Natural killer cell (primary cell): ENCODE measurements at regions not wholly inside any gene's neighbourhood (a gene's known extent, or its start where the extent isn't known, plus 50 kb on each side); places are given as distances from the start of the nearest gene placed in this dataset.

Experiments
- ATAC-seq, 3 donors: fragments of 150-1000 bp in 2 of 3; fragments of 200-7000 bp in 1 of 3; cut with Tn5 transposase; 1 replicate in 1 of 3; 2 replicates in 2 of 3; pipeline ENCODE4 v1.10.0; 2021; ENCODE audit warnings: mild to moderate bottlenecking in 2 of 3, moderate library complexity in 2 of 3
- DNase-seq, 2 donors: peaks; one replicate each; pipeline versions ENCODE4 v3.0.0 to v3.0.0-alpha.2; 2013 to 2021; ENCODE audit warnings: mixed read lengths in 1 of 2
- H3K27ac ChIP-seq: one replicate; pipeline ENCODE4 v1.5.1; 2013; ENCODE audit warnings: mild to moderate bottlenecking, low read length
- H3K27me3 ChIP-seq: one replicate; pipeline ENCODE4 v1.6.1; 2013; ENCODE audit warnings: low read length; ENCODE audit not compliant: control insufficient read depth, insufficient read depth
- H3K36me3 ChIP-seq: one replicate; pipeline ENCODE4 v1.6.1; 2013; ENCODE audit warnings: low read length; ENCODE audit not compliant: control insufficient read depth, insufficient read depth
- H3K4me1 ChIP-seq: one replicate; pipeline ENCODE4 v1.6.1; 2013; ENCODE audit warnings: low read length; ENCODE audit not compliant: control insufficient read depth, insufficient read depth
- H3K4me3 ChIP-seq: one replicate; pipeline ENCODE4 v1.5.1; 2013; ENCODE audit warnings: low read length
- H3K9me3 ChIP-seq: one replicate; pipeline ENCODE4 v1.6.1; 2013; ENCODE audit warnings: low read length; ENCODE audit not compliant: control insufficient read depth, insufficient read depth
- H3K27ac Mint-ChIP-seq, 2 donors: one replicate each; pipeline ENCODE4 v1.8.0; 2022; ENCODE audit warnings: mild to moderate bottlenecking in 2 of 2, mixed read lengths in 2 of 2, moderate library complexity in 1 of 2
- H3K27me3 Mint-ChIP-seq, 2 donors: one replicate each; pipeline ENCODE4 v1.8.0; 2022; ENCODE audit warnings: low read depth in 2 of 2, mixed read lengths in 2 of 2
- H3K36me3 Mint-ChIP-seq: one replicate; pipeline ENCODE4 v1.8.0; 2022; ENCODE audit warnings: mixed read lengths
- H3K4me1 Mint-ChIP-seq, 2 donors: one replicate each; pipeline ENCODE4 v1.8.0; 2022; ENCODE audit warnings: mixed read lengths in 2 of 2
- H3K4me3 Mint-ChIP-seq: one replicate; pipeline ENCODE4 v1.8.0; 2022; ENCODE audit warnings: mild to moderate bottlenecking, moderate library complexity, mixed read lengths
- H3K9me3 Mint-ChIP-seq, 2 donors: one replicate each; pipeline ENCODE4 v1.8.0; 2022; ENCODE audit warnings: mixed read lengths in 2 of 2
- CTCF ChIP-seq: fragments of 200-600 bp; IDR thresholded peaks from one replicate; pipeline ENCODE4 v1.8.0; 2022; ENCODE audit warnings: antibody characterized with exemption
- WGBS: methylation state at CpG from one replicate; pipeline ENCODE4 v1.1.7; 2013; ENCODE audit warnings: missing lambda C conversion rate; ENCODE audit not compliant: insufficient coverage; 5-methylcytosine and 5-hydroxymethylcytosine counted together
- intact Hi-C: fragments of 100-400 bp; cut with micrococcal nuclease; formaldehyde crosslinking; loops from one replicate; pipeline ENCODE4 v1.14.2; 2022

DNA sequence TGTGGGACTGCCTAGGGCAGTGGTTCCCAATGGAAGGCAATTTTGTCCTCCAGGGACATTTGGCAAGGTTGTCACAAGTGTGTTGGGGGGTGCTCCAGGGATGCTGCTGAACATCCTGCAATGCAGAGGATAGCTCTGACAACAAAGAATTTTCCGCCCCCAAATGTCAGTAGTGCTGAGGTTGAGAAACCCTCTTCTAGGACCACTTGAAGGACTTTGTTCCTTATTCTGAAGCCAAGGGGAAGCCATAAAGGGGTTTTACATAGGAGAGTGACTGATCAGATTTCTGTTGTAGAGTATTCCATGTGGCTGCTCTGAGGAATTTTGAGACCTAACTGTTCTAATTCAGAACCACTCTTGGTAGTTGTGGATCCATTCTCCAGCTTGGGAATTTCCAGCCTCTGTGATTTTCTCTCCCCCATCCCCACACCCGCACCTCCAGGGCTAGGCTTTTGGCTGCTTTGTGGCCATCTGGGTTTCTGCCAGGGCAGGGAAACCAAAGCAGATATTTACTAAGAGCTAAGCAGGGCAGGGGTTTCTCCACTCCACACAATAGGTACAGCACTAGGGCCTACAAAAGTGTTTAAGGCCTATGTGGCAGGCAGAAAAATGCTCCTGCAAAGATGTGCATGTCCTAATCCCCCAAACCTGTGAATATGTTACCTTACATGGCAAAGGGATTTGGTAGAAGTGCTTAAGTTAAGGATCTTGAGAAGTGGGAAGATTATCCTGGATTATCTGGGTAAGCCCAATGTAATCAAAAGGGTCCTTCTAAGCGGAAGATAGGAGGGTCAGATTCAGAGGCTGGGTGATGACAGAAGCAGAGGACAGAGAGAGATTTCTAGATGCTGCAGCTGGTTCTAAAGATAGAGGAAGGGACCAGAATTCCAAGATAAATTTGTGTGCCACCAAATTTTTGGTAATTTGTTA lies 135.4 kb downstream of the TMEM17 start:
- intact Hi-C loops = no loop called here
- no peak for TF ChIP-seq CTCF
- no peak overlapping the region for H3K27ac Mint-ChIP-seq
- ATAC-seq (no peak), DNase-seq (no peak)
- no peaks in the 10 kb centered on the region for H3K27me3 ChIP-seq
- no peaks in the 10 kb centered on the region for H3K36me3 Mint-ChIP-seq
- H3K27ac ChIP-seq = no peak overlapping the region
- peaks cover 5% of the 10 kb centered on the region for H3K9me3 ChIP-seq
- H3K4me1 ChIP-seq = no peaks in the 10 kb centered on the region
- H3K27me3 Mint-ChIP-seq = no peaks in the 10 kb centered on the region
- H3K9me3 Mint-ChIP-seq = peaks cover 0 to 5% of the 10 kb centered on the region in 2 donors
- no peaks in the 10 kb centered on the region for H3K4me1 Mint-ChIP-seq
- H3K4me3 ChIP-seq = no peak overlapping the region
- no peaks in the 10 kb centered on the region for H3K36me3 ChIP-seq
- 98% methylated on average over 3 of the region's 3 CpGs for WGBS
- no peak overlapping the region for H3K4me3 Mint-ChIP-seq

DNA sequence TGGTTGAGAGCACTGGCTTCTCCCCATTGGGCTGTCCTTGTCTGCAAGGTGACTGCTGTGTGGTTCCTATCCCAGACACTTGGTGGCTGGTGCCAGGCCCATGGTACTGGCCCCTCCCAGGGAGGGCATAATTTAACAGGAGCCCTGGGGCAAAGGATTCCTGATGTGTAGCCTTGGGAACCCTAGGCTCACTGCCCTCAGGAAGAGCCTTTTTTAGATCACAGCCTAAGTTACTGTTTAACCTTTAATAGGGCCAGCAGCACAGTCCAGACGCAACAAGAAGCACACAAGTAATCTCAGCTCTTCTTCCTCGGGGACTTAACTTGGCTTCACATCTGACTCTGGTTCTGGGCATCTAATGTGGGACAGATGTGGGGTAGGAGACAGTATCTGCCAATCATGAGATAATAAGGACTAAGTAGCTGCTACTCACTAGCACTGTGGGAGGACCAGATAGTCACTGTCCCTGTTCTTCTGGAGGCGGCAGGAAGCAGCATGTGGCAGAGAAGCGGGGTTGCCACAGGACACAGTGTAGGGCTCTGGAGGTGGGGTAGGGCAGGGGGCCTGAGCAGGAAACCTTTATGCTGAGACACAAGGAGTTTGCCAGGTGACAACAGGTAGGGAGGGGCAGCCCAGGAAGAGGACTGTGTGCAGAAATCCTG lies 136.3 kb downstream of the TMEM17 start:
- Mint-ChIP-seq H3K9me3 (peaks cover 0 to 5% of the 10 kb centered on the region in 2 donors), H3K4me1 (no peaks in the 10 kb centered on the region), H3K27me3 (no peaks in the 10 kb centered on the region), H3K36me3 (no peaks in the 10 kb centered on the region), H3K27ac (no peak overlapping the region), H3K4me3 (no peak overlapping the region)
- Histone ChIP-seq H3K36me3 (no peaks in the 10 kb centered on the region), H3K27me3 (no peaks in the 10 kb centered on the region), H3K4me3 (no peak overlapping the region), H3K27ac (no peak overlapping the region), H3K9me3 (peaks cover 5% of the 10 kb centered on the region), H3K4me1 (no peaks in the 10 kb centered on the region)
- TF ChIP-seq CTCF = no peak
- intact Hi-C loops = no loop called here
- no peak for ATAC-seq
- WGBS = 89% methylated on average over 4 of the region's 4 CpGs
- DNase-seq = no peak

GRCh38 chr2:62364791-62365528 lies 141.0 kb downstream of the TMEM17 start:
- Histone ChIP-seq H3K27ac (no peak overlapping the region), H3K9me3 (no peaks in the 10 kb centered on the region), H3K4me3 (no peak overlapping the region), H3K4me1 (no peaks in the 10 kb centered on the region), H3K27me3 (no peaks in the 10 kb centered on the region), H3K36me3 (no peaks in the 10 kb centered on the region)
- ATAC-seq = no peak
- no peaks in the 10 kb centered on the region for H3K36me3 Mint-ChIP-seq
- no peaks in the 10 kb centered on the region for H3K27me3 Mint-ChIP-seq
- no peak overlapping the region for H3K4me3 Mint-ChIP-seq
- intact Hi-C loops = no loop called here
- DNase-seq = no peak
- TF ChIP-seq CTCF = no peak
- H3K27ac Mint-ChIP-seq = no peak overlapping the region
- no peaks in the 10 kb centered on the region for H3K9me3 Mint-ChIP-seq
- 50% methylated on average over 11 of the region's 11 CpGs for WGBS
- H3K4me1 Mint-ChIP-seq = no peaks in the 10 kb centered on the region
